Fibroblast of skin of abdomen (primary cell): ENCODE measurements at regions not wholly inside any gene's neighbourhood (a gene's known extent, or its start where the extent isn't known, plus 50 kb on each side); places are given as distances from the start of the nearest gene placed in this dataset.
A peak's percentile ranks its signal among the peaks of the same experiment; 100 is the strongest.
"Not testable (repeated sequence)": the region's sequence is repeated elsewhere in the genome, so short reads cannot be mapped to it uniquely, and the experiment has no call there.

ENCODE experiments used
- DNase-seq: peaks from one replicate; pipeline ENCODE4 v3.0.0-alpha.2; 2013

DNA sequence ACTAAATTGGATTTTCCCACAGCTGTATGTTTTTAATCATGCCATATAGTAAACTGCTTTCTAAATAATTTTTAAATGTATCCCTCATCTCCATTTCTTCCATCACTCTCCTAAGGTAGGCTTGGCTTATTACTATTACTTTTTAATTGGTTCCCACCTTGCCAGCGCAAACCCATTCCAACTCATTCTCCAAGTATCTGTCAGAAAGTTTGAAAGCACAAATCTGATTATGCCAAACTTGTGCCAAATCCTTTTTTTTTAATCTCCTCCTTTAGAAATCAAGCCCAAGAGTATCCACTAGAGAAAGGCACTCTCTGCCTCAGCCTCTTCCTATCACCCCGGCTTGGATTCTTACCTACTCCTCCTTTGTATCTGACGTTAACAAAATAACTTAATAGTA, 784.5 kb downstream of the TBL1XR1 start:
- no peak for DNase-seq

DNA sequence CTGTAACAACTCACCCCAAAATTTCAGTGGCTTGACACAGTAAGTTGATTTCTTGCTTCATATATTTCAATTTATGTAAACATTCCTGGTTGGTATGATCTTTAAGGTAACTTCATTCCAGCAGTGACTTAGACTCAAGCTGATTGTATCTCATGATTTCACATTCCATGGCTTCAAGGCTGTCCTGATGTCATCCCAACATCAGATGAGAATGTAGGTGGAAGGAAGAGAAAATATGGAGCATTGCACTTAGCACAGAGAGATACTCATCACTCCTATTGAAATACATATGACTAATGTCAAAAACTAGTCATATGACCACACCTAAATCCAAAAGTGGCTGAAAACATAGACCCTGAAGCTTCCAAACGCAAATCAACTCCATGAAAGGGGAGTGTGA, 793.8 kb downstream of the TBL1XR1 start:
- no peak for DNase-seq

DNA sequence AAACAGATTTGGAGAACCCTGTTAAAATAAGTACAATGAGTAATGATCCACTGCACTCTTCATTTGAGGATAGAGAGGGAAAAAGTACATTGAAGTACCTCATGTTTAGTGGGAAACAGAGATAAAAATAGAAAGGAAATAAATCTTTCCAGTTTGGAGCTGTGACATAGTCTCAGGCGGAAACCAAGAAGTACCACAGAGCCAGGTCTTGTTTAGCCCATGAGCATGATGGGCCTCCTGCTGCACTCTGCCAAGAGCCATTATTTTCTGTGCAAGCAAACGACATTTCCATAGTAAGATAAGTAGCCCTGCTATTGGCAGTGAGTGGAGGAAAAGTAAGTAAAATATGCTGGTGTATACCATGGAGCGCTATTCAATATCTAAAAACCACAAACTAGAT, 796.1 kb downstream of the TBL1XR1 start:
- no peak for DNase-seq

DNA sequence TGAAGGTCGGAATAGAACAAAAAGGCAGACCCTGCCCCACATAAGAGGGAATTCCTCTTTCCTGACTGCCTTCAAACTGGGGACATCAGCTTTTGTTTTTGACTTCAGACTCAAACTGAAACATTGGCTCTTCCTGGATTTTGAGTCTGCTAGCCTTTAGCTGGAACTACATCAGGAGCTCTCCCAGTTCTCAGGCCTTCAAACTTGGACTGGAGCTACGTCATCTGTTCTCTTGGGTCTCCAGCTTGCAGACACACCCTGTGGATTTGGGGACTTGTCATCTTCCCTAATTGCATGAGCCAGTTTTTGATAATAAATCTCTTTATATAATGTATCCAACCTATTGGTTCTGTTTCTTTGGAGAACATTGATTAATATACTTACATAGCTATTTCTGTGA, 798.1 kb downstream of the TBL1XR1 start:
- DNase-seq = no peak

DNA sequence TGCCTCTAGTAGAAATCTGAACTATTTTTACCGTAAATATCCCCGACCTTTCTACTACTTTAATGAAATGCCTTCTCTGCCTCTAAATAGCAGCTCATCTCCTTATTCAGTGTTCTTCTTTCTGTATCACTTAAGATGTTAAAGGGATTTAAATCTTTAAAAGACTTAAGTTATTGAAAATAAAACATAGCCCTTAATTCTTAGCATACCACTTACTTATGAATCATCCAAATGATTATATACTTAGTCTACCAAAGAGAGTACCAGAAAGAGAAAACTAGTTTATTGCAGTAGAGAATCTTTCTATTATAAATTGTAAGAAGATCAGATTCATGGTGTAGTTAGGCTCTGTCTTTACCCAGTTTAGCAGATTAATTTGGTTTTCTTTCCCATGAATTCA, 802.0 kb downstream of the TBL1XR1 start:
- DNase-seq = no peak

DNA sequence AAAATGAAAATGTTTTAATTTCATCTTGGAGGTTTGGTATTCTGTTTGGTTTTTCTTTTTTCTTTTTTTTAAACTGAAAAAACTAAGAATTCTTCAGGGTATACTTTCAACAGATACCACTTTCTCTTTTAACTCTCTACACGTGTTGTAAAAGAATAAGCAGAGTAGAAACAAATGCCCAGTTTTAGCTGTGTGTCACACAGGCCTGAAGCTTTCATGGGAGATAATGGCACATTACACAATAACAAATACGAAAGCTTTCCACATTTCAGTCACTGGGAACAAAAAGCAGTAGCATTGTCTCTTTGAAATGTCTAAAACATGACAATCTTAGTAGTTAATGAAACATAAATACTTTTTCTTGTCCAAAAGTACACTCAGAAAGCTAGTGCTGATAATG, 818.5 kb downstream of the TBL1XR1 start:
- DNase-seq = no peak

DNA sequence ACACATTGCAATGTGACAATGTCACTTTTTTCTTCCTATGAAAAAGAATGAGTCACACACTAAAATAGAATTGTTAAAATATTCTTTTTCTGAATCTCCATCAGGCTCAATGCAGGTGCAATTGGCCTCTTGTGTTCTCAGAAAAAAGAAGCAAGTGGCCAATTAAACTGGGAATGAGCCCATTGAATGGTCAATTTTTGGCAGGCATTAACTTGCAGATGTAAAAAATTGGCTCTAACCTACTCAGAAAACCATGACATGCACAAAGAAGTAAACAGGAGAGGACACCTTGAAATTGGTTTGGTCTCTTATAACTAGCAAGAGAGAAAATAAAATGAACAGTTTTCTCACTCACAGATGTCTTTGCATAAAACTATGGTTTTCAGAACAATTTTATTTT, 820.8 kb downstream of the TBL1XR1 start:
- DNase-seq = no peak

DNA sequence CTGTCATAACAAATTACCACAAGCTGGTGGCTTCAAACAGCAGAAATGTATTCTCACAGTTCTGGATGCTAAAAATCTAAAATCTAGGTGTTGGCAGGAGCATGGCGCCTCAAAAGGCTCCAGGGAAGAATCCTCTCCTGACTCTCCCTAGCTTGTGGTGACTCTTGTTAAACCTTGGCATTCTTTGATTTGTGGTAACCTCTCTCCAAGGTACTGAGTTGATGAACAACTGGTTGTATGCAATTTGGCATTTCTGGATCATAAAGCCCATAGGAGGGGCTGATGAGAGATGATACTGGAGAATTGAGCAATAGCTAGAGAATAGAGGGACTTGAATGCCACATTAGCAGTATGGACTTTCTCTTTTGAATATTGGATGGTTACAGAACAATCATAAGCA, 821.8 kb downstream of the TBL1XR1 start:
- peak; percentile 3 for DNase-seq

DNA sequence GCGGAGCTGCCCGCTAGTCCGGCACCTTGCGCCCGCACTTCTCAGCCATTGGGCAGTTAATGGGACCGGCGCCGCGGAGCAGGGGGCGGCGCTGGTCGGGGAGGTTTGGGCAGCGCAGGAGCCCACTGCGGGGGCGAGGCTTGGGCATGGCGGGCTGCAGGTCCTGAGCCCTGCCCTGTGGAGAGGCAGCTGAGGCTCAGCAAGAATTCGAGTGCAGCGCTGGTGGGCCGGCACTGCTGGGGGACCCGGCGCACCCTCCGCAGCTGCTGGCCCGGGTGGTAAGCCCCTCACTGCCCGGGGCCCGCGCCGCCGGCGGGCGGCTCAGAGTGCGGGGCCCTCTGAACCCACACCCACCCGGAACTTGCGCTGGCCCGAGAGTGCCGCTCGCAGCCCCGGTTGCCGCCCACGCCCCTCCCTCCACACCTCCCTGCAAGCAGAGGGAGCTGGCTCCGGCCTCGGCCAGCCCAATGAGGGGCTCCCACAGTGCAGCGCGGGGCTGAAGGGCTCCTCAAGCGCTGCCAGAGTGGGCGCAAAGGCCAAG, 835.0 kb downstream of the TBL1XR1 start:
- DNase-seq = no peak

DNA sequence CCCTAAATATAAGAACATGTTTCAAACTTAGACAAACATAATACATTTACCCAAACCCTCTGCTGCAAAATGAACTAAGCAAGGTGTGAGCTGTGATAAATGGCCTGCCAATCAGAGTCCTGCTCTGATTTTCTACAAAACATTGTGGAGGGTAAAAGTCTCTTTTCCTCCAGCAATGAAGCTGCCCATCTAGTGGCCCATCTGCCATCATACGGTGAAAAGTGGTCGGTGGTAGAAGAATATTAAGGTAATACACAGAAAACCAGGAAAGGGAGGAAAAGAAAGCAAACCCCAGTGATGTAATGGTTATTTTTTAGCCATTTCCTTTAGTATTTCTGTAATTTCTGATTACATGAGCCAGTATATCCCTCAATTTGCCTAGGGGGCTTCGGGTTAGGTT, 838.1 kb downstream of the TBL1XR1 start:
- DNase-seq = no peak

DNA sequence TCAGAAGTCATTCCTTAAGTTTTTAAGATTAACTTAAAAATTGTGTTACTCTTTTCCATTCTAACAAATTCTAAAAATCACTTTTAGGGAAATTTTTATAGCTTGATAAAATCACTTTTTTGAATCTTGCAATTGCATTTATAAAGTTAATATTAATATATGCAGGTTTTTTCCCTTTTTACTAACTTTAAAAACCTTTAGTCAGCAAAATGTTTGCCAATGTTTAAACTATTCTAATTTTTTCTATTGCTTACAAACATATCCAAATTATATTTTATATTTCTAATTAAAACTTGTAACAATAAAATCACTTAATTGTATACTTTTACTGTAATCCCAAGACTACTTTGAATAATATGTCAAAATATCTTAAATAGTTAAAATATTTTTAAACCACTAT, 839.4 kb downstream of the TBL1XR1 start:
- no peak for DNase-seq

DNA sequence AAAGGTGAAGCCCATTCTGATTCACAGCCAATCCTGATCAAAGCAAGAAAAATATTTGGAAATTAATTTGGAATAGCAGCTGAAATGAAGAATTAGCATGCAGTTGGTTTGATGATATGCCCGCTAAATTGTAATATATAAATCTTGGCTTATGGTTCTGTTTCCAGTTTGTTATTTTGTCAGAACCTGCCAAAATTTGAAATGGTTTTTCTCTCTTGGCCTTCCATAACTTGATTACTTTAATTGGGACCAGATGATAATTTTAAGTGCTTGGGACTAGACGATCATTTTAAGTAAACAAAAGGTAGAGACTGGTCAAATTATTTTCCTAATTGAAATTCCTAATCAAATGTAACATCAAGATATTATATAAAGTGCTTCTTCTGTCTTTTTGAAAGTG, 842.4 kb downstream of the TBL1XR1 start:
- no peak for DNase-seq

DNA sequence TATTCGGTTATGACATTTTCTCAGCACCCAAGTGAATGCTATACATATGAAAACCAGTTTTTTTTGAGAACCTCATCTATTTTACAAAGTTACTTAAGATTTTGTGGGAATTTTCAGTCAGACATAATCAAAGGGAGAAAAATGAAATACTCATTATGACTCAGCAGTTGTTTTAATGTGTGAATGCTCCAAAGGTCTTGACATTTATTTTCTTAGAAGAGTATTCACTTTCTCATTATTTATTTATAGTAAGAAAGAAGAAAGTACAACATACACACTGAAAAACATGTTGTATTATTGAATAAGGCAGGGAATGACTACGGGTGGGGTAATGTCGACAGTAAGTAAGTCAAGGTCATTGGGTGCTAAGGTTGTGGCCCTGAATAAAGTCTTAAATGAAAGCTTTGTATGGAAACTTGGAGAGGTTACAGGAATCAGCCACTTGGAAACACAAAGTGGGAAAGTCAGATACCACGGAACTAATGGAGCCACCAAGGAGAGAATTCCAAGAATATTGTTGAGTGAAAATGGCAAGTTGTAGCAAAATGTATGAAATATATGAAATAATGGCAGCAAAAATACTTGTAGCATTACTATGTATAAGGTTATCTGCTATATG, 844.5 kb downstream of the TBL1XR1 start:
- peak; percentile 4 for DNase-seq

DNA sequence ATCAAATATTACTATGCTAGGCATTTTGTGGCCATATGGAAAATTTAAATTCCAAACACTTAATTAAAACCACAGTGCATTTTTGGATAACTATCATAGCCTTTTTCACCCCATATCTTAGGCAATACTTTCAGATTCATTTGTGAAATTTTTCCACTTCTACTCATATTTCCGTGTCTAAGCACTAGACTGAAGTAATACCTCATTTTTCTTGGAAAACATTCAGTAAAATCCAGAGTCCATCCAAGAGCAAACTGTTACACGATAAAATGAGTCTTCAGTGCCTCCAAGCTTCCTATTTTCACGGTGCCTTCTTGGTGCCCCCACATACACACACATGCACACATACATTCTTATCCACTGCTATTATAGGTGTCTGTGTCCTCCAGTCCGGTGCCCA, 845.9 kb downstream of the TBL1XR1 start:
- DNase-seq = peak; percentile 65

DNA sequence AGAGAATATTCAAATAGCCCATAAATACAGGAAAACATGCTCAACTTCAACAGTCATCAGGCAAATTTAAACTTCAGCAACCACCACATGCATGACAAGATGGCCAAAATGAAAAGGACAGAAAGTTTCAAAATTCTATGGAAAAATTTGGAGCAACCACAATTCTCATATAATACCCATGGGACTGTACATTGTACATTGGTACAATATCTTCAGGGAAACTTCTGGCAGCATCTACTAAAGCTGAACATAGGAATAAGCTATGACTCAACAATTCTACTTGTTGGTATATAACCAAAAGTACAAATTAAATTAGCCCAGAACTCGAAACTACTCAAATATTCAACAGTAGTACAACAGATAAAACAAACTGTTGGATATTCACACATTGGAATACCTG, 847.6 kb downstream of the TBL1XR1 start:
- DNase-seq = peak; percentile 10

DNA sequence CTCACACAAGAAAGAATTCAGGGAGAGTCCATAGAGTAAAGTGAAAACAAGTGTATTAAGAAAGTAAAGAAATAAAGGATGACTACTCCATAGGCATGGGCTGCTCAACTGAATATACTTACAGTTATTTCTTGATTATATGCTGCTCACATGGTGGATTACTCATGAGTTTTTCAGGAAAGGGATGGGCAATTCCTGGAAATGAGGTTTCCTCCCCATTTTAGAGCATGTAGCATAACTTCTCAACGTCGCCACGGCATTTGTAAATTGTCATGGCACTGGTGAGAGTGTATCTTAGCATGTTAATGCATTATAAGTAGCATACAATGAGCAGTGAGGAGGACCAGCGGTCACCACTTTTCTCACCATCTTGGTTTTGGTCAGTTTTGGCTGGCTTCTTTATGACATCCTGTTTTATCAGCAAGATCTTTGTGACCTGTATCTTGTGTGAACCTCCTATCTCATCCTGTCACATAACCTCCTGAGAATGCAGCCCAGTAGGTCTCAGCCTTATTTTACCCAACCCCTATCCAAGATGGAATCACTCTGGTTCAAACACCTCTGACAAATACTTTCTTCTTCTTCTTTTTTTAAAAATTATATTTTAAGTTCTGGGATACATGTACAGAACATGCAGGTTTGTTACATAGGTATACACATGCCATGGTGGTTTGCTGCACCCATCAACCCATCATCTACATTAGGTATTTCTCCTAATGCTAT, 849.7 kb downstream of the TBL1XR1 start:
- DNase-seq = no peak

DNA sequence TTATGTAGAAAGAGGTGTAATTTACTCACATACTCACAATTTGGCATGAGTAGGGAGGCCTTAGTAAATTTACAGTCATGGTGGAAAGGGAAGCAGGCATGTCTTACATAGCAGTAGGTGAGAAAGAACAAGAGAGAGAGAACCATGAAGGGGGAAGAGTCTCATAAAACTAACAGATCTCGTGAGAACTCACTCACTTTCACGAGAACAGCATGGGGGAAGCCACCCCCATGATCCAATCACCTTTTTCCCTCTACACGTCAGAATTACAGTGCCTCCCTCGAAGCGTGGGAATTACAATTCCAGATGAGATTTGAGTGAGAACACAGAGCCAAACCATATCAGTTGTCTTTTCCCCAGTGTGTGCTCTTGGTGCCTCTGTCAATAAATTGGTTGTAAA, 855.3 kb downstream of the TBL1XR1 start:
- no peak for DNase-seq

DNA sequence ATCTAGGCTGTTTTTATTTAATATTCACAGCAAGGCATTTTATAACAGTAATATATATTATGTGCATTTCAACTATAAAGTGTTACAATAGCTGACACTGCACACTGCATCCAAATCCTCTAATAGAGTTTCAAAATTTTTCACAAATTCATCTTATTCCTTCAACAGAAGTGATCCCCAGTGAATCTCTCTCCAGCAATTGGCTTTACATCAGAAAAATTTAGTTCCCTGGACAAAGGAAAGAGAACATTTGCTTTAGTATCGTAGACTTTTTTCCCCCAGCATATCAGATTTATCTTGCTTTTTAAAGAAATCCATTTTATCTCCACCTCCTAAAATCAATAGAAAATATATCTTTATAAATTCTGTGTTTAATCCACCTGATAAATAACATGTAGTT, 868.6 kb downstream of the TBL1XR1 start:
- no peak for DNase-seq

DNA sequence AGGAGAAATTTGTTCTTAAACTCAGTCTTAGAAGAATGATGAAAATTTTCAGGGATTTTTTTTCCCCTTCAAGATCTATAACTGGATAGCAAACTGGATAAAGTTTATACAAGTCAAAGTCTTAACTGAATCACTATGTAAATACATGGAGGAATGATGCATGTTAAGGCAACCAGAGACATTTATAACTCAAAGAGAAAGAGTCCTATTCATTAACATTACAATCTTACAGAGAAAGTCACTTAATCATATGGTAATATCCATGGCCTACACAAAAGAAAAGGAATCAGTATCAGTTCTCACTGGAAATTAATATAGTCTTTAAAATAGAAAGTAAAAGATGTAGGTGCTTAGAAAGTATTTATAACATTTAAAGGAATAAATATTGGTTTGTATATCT, 869.1 kb downstream of the TBL1XR1 start:
- DNase-seq = no peak

DNA sequence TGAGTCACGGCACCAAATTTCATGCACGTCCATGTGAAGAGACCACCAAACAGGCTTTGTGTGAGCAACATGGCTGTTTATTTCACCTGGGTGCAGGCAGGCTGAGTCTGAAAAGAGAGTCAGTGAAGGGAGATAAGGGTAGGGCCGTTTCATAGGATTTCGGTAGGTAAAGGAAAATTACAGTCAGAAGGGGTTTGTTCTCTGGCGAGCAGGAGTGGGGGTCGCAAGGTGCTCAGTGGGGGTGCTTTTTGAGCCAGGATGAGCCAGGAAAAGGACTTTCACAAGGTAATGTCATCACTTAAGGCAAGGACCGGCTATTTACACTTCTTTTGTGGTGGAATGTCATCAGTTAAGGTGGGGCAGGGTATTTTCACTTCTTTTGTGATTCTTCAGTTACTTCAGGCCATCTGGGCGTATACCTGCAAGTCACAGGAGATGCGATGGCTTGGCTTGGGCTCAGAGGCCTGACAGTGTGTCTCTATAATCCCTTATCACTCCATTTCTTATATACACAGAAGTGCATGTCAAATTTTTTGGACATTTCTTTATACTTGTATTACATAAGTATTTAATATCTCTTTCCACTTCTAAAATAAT, 870.3 kb downstream of the TBL1XR1 start:
- not testable (repeated sequence) for DNase-seq

DNA sequence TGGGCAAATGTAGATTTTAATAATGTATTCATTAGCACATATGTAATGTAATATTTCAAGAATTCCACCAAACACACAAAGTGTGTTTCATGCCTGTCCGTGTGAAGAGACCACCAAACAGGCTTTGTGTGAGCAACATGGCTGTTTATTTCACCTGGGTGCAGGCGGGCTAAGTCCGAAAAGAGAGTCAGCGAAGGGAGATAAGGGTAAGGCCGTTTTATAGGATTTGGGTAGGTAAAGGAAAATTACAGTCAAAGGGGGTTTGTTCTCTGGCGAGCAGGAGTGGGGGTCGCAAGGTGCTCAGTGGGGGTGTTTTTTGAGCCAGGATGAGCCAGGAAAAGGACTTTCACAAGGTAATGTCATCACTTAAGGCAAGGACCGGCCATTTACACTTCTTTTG, 875.8 kb downstream of the TBL1XR1 start:
- not testable (repeated sequence) for DNase-seq

DNA sequence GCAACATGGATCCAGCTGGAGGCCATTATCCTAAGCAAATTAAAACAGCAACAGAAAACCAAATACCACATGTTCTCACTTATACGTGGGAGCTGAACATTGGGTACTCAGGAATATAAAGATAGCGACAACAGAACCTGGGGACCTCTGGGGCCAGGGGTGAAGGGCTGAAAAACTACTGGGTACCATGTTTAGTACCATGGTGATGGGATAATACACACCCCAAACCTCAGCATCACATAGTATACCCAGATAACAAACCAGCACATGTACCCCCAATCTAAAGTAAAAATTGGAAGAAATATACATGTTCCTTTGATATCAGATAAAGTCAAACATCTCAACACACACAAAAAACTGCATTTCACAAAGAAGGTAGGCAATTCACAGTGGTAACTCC, 876.2 kb downstream of the TBL1XR1 start:
- DNase-seq = no peak

DNA sequence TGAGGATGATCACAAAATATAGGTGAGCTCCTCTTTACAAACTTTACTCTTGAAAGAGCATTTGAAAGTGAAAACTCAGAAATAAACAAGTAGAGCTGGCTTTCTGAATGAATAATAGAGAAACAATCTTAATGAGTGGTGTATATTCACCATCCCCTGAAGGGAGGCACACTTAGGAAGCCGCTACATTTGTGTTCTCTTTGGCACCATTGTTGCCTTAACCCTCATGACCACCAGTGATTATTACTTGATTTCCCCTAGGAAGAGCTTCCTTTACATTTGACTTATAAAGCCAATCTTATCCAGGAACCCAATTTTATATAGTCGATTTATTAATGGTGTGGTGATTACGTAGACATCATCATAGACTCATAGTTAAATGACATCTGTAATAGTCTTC, 883.9 kb downstream of the TBL1XR1 start:
- no peak for DNase-seq

DNA sequence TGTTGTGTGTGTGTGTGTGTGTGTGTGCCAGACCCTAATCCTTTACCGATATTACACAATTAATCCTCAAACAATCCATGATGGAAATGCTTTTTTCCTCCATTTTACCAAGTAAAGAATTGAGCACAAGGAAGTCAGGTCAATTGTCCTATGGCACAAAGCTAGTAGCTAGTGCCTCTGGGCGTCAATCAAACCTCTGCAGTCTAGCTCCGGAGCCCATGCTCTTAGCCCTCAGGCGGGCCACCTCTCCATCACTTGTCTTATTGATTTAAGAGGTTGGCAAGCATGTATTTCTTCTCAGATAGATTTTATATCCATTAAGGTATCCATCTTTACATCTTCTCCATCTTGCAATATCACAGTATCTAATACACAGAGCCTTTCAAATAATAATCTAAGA, 886.6 kb downstream of the TBL1XR1 start:
- no peak for DNase-seq
